NCI-H524 (cell line): ENCODE measurements at regions not wholly inside any gene's neighbourhood (a gene's known extent, or its start where the extent isn't known, plus 50 kb on each side); places are given as distances from the start of the nearest gene placed in this dataset.

Experiments
- DNase-seq, 2 experiments: peaks; one replicate each; lab custom pipeline; 2025; lab: John Stamatoyannopoulos, UW

DNA sequence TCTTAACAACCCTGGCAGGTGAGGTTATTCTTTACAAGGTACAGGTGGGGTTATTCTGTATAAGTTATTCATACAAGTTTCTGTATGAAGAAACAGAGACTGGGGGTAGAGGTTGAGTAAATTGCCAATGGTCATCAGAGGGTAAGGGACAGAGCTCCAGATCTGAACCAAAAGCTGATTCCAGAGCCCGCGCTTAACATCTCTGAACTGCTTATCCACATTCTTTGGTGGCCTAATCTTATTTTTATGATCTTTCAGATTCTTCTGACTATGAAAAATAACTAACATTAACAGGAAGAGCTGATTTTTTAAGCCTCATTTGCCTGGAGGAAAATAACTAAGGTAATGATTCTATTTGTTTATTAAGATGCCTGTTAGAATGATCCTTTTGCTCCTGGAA, 63.9 kb upstream of the BARHL2 start:
- DNase-seq, result no peak

DNA sequence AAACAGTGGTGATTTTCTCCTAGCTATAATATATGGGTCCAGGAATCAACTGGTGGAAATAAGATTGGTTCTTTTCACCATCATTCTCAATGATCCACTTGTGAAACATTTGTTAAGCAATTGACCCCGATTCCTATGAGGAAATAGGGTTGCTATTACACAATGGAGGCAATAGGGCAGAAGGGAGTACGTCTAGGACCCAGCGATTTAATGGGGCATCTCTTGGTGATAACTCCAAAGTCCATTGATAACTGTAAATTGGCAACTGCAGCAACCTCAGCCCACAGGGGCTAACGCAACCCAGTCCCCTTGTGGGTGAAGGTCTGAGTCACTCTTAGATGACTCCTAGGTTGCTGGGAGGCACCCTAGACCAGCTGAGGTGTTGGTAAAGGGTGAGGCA, 62.5 kb upstream of the BARHL2 start:
- DNase-seq, result no peak

DNA sequence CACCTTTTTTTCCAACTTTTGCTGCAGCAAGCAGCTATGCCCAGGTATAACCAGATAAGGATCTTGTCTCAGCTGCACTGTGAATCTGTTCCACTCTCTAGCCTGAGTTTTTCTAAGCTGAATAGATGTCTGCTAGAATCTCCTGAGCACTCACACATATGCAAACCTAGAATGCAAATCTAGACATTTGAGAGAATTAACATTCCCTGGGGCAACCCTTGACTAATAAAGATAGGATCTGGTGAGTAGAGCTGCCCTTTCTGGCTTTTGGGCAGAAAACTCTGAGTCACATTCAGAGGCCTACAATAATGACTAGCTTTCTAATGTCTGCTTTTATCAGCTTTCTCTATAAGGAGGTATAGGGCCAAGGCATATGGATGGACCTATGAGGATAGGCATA, 61.4 kb upstream of the BARHL2 start:
- no peak for DNase-seq

DNA sequence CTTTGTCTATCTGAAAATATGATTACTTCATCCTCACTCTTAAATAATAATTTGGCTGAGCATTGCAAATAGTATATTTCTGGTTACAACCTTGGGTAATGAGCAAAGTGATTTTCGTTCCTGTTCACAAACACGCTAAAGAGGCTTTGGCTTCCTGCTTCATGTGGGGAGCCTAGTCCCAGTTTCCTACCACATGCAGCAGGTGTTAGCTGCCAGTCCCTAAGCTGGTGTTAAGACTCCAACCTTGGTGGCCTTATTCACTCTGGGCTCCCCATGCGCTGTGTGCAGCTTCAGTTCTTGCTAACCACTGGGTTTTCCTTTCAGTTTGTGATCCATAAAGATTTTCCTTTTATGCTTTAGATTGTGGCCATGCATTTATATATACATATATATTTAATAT, 56.7 kb upstream of the BARHL2 start:
- no peak for DNase-seq

DNA sequence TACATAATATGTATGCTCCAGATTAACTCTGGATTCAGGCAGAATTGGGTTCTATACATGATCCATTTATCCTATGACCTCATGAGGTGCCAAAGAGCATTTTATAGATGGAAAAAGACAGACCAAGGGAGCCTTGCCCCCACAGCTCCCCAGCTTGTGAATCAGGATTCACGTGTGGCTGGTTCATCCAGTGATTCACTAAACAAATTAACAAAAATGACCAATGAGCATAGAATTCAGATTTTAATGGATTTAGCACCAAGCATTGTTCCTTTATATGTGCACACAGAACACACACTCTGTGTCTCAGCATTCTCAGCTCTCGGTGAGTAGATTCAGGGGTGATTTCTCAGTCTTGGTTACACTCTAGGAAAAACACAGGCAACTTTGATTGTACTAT, 51.7 kb upstream of the BARHL2 start:
- no peak for DNase-seq

DNA sequence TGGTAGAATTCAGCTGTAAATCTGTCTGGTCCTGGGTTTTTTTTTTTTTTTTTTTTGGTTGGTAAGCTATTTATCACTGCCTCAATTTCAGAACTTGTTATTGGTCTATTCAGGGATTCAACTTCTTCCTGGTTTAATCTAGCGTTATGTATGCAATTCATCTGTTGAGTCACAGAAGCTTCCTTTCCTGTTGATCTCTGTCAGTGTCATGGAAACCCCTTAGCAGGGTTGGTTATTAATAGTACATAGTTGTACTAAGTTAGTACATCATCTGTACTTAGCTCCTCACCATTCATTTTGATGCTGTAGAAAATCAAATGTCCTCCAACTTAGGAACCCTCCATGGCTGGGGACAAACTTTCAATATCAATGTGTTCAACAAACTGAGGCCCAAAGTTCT, 51.0 kb upstream of the BARHL2 start:
- no peak for DNase-seq
